ENCODE measurements at regions not wholly inside any gene's neighbourhood (a gene's known extent, or its start where the extent isn't known, plus 50 kb on each side); places are given as distances from the start of the nearest gene placed in this dataset.
"Not testable (repeated sequence)": the region's sequence is repeated elsewhere in the genome, so short reads cannot be mapped to it uniquely, and the experiment has no call there.

- H3K4me3 Mint-ChIP-seq, H3K4me1 Mint-ChIP-seq, ATAC-seq, CTCF ChIA-PET, H3K27me3 Mint-ChIP-seq, DNase-seq, H3K27ac Mint-ChIP-seq, H3K36me3 Mint-ChIP-seq: not testable (repeated sequence)
- peaks cover 11% of the 10 kb centered on the region for H3K9me3 Mint-ChIP-seq (ENCODE audit: low read depth)
Observed at GRCh38 chr4:3910161-3910950, 144.2 kb downstream of the ADRA2C start.

GRCh38 chr4:3911252-3911856 is 145.2 kb downstream of the ADRA2C start:
- Mint-ChIP-seq H3K9me3 (ENCODE audit: low read depth) (peaks cover 11% of the 10 kb centered on the region), H3K27ac (no peak overlapping the region), H3K4me3 (no peak overlapping the region), H3K36me3 (no peaks in the 10 kb centered on the region), H3K4me1 (peaks cover 2% of the 10 kb centered on the region), H3K27me3 (no peaks in the 10 kb centered on the region)
- DNase-seq (no peak), ATAC-seq (no peak)
- CTCF ChIA-PET: no interaction called here

DNA sequence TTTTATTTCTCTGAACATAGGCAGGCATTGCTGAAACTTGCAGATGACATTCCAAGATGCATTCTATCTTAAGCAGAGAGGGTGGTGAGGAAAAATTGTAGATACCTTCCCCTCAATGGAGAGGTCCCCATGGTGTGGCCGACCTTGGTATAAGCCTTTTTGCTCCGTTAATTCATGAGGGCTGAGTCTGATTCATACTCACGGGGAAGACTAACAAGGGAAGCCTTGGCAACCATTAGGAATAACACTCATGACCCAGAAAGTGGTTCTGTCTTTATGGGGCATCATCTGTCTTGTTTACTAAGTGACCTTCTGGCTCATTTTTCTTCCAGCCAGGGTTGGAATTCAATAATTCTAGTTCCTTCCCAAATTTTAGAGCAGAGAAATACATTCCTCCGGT is 148.3 kb downstream of the ADRA2C start:
- peaks cover 11% of the 10 kb centered on the region for H3K9me3 Mint-ChIP-seq (ENCODE audit: low read depth)
- H3K4me3 Mint-ChIP-seq, CTCF ChIA-PET, ATAC-seq, H3K27me3 Mint-ChIP-seq, H3K36me3 Mint-ChIP-seq, H3K4me1 Mint-ChIP-seq, H3K27ac Mint-ChIP-seq, DNase-seq: not testable (repeated sequence)

DNA sequence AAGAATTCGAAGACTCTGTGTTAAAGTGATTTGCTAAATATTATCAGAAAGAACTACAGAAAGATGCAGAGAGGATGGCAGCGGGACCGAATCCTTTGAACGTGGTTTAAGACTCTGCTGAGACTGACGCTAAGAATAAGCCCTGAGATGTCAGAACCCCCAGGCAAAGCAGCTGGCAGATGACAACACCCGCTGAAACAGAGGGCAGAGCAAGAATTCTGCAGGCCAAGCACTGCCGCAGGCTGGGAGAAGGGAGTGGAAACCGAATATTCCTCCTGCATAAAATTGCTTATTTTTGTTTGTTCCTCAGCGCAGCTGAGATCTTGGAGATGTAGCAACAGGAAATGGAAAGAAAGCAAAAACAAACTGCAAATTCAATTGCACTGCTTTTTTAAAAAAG is 153.3 kb downstream of the ADRA2C start:
- H3K27ac Mint-ChIP-seq; CTCF ChIA-PET; ATAC-seq; H3K9me3 Mint-ChIP-seq (ENCODE audit: low read depth); H3K4me1 Mint-ChIP-seq; H3K4me3 Mint-ChIP-seq; H3K36me3 Mint-ChIP-seq; H3K27me3 Mint-ChIP-seq; DNase-seq: not testable (repeated sequence)

DNA sequence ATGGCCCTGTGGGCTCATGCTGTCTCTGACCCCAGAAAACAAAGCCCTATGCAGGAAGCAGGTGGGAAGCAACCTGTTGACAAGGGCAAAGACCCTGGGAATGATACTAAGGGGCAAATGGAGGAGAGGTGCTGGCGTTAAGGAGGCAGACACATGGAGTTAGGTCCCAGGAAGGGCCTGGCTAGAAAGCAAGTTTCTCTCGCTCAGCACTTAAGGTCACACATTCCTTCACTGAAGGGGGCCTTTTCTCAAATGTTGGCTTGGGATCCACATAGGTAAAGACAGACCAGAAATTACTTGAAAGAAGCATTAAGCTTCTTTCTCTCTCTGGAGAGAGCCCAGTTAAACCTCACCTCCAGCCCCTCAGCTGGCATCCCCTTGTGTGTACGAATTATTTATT is 155.7 kb downstream of the ADRA2C start:
- ATAC-seq; H3K27ac Mint-ChIP-seq; CTCF ChIA-PET; H3K4me3 Mint-ChIP-seq; H3K36me3 Mint-ChIP-seq; H3K9me3 Mint-ChIP-seq (ENCODE audit: low read depth); H3K4me1 Mint-ChIP-seq; DNase-seq: not testable (repeated sequence)
- peaks cover 11% of the 10 kb centered on the region for H3K27me3 Mint-ChIP-seq

- peaks cover 28% of the 10 kb centered on the region for H3K27me3 Mint-ChIP-seq
- H3K4me1 Mint-ChIP-seq; H3K36me3 Mint-ChIP-seq; H3K27ac Mint-ChIP-seq; CTCF ChIA-PET; ATAC-seq; DNase-seq; H3K9me3 Mint-ChIP-seq (ENCODE audit: low read depth); H3K4me3 Mint-ChIP-seq: not testable (repeated sequence)
Observed at GRCh38 chr4:3925841-3926240, 159.7 kb downstream of the ADRA2C start.

DNA sequence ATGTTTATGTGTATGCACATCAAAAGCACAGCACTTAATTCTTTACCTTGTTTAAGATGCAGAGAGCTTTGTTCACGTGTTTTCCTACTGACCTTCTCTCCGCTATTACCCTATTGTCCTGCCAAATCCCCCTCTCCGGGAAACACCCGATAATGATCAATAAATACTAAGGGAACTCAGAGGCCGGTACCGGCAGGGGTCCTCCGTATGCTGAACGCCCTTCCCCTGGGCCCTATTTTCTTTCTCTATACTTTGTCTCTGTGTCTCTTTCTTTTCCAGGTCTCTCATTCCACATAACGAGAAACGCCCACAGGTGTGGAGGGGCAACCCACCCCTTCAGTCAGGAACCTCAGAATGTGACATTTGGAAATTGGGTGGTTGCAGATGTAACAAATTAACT is 160.1 kb downstream of the ADRA2C start:
- H3K36me3 Mint-ChIP-seq; DNase-seq; ATAC-seq; CTCF ChIA-PET; H3K4me1 Mint-ChIP-seq; H3K9me3 Mint-ChIP-seq (ENCODE audit: low read depth); H3K4me3 Mint-ChIP-seq; H3K27ac Mint-ChIP-seq: not testable (repeated sequence)
- peaks cover 28% of the 10 kb centered on the region for H3K27me3 Mint-ChIP-seq

DNA sequence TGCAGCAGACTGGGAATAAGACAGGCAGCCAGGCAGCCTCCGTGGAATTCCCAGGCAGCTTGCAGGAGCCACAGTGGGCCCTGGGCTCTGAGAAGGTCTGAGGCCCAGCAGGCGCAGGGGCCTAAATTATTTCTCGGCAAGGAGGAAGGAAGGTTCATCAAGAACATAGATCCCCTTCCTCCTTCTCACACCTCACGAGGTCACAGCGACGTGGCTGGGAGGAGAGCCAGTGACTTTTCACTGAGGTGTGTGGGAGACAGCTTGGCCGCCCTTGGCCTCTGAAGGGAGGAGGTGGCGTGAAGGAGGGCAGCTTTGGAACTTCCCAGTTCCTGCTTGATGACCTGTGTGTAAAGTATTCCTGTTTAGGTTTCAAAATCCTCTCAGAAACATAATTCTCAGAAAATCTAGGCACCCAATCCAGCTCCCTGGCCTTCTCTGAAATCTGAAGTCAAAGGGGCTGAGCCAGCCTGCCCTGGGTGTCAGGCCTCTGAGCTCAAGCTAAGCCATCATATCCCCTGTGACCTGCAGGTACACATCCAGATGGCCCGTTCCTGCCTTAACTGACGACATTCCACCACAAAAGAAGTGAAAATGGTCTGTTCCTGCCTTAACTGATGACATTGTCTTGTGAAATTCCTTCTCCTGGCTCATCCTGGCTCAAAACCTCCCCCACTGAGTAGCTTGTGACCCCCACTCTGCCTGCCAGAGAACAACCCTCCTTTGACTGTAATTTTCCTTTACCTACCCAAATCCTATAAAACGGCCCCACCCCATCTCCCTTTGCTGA is 161.0 kb downstream of the ADRA2C start:
- peaks cover 28% of the 10 kb centered on the region for H3K27me3 Mint-ChIP-seq
- H3K4me1 Mint-ChIP-seq; H3K9me3 Mint-ChIP-seq (ENCODE audit: low read depth); DNase-seq; CTCF ChIA-PET; H3K4me3 Mint-ChIP-seq; H3K27ac Mint-ChIP-seq; ATAC-seq; H3K36me3 Mint-ChIP-seq: not testable (repeated sequence)

DNA sequence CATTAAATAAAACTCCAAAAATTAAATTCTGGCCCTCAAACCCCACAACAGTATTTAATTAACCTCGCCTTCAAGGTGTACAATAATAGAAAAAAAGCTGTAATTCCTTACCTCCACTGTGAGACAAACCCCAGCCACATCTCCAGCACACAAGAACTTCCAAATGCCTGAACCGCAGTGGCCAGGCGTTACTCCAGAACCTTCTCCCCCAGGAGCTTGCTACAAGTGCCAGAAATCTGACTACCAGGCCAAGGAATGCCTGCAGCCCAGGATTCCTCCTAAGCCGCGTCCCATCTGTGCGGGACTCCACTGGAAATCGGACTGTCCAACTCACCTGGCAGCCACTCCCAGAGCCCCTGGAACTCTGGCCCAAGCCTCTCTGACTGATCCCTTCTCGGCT is 163.2 kb downstream of the ADRA2C start:
- H3K27ac Mint-ChIP-seq; DNase-seq; H3K36me3 Mint-ChIP-seq; H3K9me3 Mint-ChIP-seq (ENCODE audit: low read depth); H3K4me1 Mint-ChIP-seq; H3K4me3 Mint-ChIP-seq; CTCF ChIA-PET; ATAC-seq: not testable (repeated sequence)
- peaks cover 28% of the 10 kb centered on the region for H3K27me3 Mint-ChIP-seq

GRCh38 chr4:3932734-3933133 is 166.5 kb downstream of the ADRA2C start:
- H3K9me3 Mint-ChIP-seq (ENCODE audit: low read depth): not testable (repeated sequence)

GRCh38 chr4:3935406-3935805 is 169.2 kb downstream of the ADRA2C start:
- H3K27ac Mint-ChIP-seq, CTCF ChIA-PET: not testable (repeated sequence)

More at GRCh38 chr4:3932734-3933133, 166.5 kb downstream of the ADRA2C start:
- H3K4me1 Mint-ChIP-seq, ATAC-seq, H3K27ac Mint-ChIP-seq, H3K36me3 Mint-ChIP-seq, H3K4me3 Mint-ChIP-seq, DNase-seq, CTCF ChIA-PET: not testable (repeated sequence)
- H3K27me3 Mint-ChIP-seq: peaks cover 18% of the 10 kb centered on the region

DNA sequence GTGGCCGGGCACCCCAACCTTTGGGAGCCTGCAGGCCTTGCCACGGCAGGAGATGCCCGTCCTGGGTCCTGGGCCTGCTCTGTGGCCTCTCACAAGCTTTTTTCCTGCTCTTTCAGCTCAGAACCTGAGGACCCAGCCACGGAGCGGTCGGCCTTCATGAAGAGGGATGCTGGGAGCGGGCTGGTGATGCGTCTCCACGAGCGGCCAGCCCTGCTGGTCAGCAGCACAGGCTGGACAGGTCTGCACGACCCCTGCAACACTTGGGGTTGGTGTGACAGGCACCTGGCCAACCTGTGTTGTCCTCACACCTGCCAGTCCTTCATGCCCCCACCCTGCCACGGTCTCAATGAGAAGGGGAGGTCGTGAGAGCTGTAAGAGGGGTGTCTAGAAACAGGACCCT is 170.0 kb downstream of the ADRA2C start:
- Mint-ChIP-seq H3K4me1 (peaks cover 11% of the 10 kb centered on the region), H3K27me3 (no peaks in the 10 kb centered on the region), H3K36me3 (no peaks in the 10 kb centered on the region), H3K27ac (no peak overlapping the region), H3K4me3 (no peak overlapping the region), H3K9me3 (ENCODE audit: low read depth) (no peaks in the 10 kb centered on the region)
- CTCF ChIA-PET: no interaction called here
- ATAC-seq (no peak), DNase-seq (no peak)

More at GRCh38 chr4:3935406-3935805, 169.2 kb downstream of the ADRA2C start:
- not testable (repeated sequence) for H3K27me3 Mint-ChIP-seq; ATAC-seq; H3K4me3 Mint-ChIP-seq; DNase-seq; H3K36me3 Mint-ChIP-seq; H3K9me3 Mint-ChIP-seq (ENCODE audit: low read depth)
- H3K4me1 Mint-ChIP-seq: peaks cover 11% of the 10 kb centered on the region

DNA sequence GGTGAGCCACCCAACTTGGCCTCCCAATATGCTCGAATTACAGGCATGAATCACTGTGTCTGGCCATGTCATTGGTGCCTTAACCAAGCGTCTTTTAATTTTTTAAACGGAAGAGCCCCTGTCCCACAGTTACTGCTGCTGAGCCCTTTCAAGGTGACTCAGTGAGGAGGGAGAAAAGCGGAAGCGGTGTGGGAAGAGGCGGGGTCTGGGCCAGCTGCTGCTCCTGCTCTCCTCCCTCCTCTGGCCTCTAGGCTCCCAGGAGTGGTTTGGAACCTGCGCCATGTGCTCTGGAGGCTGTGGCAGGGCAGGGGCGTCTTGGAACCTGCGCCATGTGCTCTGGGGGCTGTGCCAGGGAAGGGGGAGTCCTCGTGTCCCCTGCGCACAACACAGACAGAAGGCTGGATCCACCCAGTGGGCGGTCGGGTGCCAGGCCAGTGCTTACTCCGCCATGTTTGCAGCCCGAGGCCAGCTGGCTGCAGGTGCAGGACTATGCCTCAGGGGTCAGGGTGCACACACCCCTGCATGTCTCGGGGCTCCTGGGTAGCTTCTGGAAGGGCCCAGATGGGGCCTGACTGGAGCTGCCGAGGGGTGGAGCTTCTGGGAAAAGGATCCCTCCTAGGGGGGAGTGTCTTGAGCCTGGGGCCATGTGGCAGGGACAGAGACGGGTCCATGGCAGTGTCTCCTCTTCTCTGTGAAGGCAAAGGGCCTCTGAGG is 171.8 kb downstream of the ADRA2C start:
- H3K27ac Mint-ChIP-seq; H3K4me3 Mint-ChIP-seq; CTCF ChIA-PET; H3K27me3 Mint-ChIP-seq; H3K36me3 Mint-ChIP-seq; H3K9me3 Mint-ChIP-seq (ENCODE audit: low read depth); ATAC-seq: not testable (repeated sequence)
- H3K4me1 Mint-ChIP-seq: peaks cover 15% of the 10 kb centered on the region
- peak; percentile 44 for DNase-seq
